HG02759 (cell line): ENCODE measurements at regions not wholly inside any gene's neighbourhood (a gene's known extent, or its start where the extent isn't known, plus 50 kb on each side); places are given as distances from the start of the nearest gene placed in this dataset.

Experiments used
- ATAC-seq: cut with Tn5 transposase; IDR thresholded peaks from one replicate; pipeline ENCODE4 v1.9.1; 2021; ENCODE audit warnings: mild to moderate bottlenecking, moderate library complexity; ENCODE audit not compliant: unreplicated experiment

DNA sequence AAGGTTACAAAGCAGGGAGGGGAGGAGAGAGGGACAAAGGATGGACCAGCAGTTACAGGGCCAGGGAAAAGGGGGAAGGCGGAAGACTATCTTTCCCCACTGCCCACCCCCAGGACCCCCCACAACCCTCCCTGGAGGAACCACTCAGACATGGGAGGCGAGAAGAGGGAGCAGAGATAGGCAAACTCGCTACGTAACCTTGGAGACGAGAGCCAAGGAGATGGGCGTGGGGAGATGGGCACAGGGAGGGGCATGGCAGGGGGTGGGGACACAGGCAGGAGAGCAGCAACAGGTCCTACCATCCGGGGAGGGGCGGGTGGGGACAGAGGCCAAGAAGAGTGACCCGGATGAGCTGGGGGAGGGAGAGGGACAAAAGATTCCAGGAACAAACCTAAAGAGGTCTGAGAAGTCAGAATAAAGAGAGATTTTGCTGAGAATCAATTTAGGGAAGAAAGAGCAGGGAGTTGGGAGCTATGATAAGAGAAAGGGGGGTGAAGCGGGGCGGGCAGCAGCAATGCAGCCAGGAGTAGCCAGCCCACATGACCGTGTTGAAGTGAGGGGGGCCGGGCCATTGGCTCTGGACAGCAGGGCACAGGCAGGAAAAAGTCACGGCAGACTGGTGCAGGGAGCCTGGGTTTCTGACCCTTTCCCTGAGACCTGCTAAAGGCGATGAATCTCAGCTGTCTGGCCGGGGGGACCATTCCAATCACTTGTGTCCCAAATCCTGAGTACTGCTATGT lies 128.4 kb downstream of the BUD13 start:
- ATAC-seq, result no peak

DNA sequence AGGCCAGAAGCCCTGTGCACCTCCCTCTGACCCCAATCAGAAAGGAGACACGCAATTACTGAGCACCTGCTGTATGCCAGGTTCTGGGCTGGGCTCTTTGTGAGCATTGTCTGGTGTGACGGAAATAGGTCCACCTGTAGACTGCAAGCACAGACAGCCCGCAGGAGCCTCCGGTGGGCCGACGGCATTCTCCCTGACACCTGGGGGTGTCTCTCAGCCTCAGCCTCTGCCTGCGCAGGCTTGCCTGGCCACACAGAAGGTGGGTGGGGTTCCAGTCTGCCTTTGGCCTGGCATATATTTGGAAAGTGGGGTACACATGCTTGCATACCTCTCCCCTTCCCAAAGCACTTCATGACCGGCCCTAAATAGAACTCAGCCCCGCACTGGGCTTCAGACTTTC lies 129.3 kb downstream of the BUD13 start:
- ATAC-seq, result no peak

DNA sequence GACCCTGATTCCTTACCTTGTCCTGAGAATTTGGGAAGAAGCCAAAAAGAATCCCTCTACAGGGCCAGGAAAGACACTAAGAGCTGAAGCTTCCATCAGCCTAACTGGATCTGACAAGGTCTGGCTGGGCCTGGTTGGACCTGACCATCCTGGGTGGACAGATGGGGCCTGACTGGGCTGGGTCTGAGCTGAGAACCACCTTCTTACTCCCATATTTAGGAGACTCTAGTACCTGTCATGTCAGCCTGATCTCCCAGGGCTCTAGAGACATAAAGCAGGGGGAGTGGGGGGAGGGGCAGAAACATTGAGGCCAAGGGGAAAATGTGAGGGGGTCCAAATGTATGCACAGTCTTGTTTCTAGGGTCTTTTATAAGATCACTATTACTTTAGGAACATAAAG lies 129.9 kb downstream of the BUD13 start:
- no peak for ATAC-seq

DNA sequence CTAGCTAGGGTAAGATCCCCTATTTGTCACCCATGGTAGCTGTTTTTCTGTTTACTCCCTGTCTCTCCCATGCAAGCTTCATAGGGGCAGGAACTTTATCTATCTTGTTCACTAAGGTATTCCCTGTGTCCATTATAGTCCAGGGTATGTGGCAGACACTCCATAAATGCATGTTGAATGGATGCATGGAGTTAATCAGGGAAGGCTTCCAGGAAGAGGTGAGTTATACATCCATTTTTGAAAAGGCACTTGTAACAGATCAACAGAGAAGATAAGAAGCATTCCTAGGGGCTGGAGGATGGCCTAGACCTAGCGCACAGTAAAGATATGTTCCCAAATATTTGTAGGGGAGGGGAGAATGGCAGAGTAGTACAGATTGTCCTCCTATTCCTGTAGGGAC lies 130.3 kb downstream of the BUD13 start:
- ATAC-seq, result no peak

DNA sequence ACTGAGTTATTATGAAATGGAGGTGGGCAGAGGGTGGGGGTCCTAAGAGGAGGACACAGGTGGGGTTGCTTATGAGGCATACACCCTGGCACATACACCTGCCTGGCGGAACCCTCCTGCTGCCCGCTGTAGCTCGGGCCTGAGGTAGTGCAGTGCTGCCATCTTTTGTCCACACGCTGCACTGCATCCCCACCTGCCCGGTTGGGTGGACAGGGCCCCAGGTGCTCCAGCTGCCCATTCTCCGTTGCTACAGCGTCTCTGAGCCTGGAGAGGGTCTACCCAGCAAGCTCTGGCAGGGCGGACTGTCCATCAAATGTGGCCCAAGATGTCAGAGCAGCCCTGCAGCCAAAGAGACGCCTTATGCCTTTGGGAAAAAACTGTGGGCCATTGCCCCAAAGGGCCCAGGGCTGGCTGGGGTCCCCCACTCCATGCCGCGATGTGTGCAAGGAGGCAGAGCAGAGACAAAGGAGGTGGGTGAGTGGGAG lies 131.2 kb downstream of the BUD13 start:
- ATAC-seq, result no peak

DNA sequence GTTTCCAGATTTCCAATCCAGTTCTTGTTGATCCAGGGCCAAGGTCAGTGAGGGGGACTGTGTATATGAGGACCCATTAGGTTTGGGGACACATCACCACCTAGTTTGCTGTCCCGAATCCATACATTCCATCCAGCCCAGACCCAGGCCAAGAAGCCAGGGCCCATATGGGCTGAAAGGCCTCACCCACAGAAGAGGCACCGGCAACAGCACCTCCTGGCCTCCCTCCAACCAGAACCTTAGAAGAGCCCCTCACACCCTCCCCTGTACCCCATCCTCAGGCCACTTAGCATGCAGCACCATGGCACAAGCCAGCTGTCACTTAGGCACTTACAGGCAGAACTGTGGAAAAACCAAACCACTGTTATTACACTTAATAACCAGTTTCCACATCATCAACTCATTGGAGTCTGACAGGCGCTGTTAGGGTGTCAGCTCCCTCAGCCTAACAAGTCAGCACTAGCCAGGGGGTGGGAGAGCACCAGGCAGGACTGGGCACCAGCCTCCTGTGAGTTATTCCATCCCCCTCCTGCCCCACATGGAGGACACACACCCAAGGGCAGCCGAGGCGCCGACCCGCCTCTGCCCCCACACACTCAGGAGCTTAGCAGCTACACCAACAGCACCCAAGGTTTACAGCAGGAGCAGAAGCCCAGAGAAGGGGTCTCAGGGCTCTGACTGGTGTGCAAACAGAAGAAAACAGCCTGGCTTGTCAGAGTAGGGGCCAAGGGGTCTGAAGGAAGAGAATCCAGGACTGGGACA lies 132.0 kb downstream of the BUD13 start:
- no peak for ATAC-seq

DNA sequence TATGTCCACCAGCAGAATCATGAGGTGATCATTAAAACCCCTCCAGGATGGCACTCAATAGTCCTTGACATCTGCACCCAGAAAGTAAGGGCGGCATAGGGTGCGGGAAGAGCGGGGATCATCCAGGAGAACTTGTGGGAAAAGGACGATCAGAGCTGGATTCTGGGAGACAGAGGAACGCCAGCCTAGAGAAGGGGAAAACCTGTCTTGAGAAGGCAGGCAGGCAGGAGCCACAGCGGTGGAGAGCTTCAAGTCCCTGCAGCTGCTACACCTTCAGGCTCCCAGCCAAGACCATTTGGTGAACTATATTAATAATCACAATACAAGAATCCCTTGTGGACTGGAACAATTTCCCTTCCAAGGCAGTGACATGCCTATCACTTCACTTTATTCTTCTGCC lies 134.3 kb downstream of the BUD13 start:
- ATAC-seq, result no peak

DNA sequence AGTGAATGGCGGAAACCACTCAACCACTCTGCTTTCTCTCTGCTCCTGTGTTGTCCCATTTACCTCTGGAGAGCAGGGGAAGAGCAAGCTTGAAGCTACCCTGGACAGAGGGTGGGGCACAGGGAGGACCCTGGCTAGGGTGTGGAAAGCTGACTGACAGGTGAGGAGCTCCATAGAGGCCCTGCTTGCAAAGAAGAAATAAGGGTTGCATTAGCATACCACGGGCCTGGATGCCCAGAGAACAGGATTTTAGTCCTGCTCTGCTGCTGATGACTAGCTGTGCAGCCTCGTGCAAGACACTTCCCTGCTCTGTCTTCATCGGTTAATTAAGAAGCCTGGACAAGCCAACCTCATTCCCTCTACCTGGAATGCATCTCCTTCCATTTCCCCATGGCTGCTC lies 135.0 kb downstream of the BUD13 start:
- no peak for ATAC-seq

DNA sequence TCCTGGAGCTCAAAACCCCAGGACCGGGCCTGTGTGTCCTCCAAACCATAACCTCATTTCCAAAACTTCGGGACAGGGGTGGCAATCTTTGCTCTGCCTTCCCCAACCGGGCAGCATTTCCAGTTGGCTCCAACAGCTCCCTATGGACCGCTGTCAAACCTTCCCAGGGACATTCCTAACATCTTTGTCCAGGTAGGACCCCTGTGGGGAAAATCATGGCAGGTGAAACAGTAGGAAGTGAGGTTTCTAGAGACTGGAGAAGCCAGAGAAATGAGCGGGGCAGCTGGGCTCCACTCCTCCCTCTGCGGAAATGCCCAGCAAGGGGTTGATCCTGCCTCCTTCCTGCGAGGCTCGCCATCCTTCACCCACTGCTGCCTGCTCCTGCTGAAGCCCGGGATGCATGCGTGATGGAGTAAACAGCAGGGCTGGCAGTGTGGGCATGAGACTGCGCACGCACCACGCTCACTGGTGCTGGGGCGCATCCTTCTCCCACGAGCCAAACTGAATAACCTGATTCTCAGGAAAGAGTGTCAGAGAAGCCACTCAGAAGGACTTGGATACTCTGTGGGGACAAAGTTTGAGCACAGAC lies 136.4 kb downstream of the BUD13 start:
- no peak for ATAC-seq

DNA sequence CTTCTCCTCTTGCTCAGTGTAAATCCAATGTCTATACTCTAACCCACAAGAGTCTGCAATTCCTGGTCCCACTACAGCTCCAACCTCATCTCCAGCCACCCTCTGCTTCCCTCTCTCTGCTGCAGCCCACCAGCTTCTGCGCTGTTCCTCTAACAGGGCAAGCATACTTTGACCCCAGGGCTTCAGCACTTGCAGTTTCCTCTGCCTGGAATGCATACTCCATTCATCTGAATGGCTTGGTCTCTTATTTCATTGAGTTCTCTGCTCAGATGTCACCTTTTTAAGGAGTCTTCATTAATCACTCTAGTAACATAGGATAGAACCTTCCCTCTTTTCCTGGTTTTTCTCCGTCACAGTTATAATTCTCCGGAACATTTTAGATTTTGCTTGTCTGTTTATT lies 141.6 kb downstream of the BUD13 start:
- ATAC-seq, result no peak

DNA sequence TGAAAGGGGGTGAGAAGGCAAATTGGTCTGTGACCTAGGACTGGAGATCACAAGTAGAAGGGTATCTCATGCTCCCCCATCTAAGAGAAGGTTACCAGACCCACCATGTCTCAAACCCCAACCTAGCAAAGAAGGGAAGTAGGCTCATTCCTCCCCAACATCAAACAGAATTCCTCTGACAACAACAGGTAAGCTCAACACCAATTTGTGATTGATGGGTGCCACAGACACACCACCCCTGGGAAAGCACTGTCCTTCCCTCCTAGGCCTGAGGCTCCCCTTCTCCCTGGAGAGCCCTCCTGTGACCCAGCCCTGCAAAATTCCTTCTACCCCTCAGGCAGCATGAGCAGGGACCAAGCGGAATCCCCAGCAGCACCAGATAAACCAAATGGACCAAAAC lies 154.3 kb downstream of the BUD13 start:
- no peak for ATAC-seq

DNA sequence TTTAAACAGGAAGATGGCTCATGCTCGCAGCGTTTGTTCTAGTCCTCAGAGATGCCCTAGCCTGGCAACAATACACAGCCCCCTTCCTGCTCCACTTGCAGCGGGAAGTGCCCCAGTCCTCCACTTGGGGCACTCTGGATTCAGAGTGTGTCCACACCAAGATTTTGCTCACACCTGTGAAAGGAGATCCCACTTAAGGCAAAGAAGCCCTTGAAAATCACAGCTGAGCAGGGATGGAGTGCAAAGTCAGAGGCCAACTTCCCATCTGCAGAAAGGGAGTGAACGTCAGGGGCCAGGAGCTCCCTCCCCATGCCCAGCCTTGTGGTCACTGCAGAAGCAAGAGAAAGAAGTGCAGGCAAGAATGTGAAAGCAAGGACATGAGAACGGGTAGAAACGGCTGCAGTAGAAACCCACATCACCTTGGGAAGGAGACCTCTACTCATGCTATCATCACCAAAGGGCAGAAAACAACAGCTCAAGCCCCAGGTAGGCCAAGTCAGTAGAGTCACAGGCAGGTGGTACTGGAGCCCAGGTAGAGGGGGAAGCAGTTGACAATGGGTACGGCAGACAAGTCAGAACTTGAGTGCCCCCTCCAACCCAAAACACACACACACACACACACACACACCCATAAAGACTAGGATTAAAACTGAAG lies 157.4 kb downstream of the BUD13 start:
- ATAC-seq, result no peak

DNA sequence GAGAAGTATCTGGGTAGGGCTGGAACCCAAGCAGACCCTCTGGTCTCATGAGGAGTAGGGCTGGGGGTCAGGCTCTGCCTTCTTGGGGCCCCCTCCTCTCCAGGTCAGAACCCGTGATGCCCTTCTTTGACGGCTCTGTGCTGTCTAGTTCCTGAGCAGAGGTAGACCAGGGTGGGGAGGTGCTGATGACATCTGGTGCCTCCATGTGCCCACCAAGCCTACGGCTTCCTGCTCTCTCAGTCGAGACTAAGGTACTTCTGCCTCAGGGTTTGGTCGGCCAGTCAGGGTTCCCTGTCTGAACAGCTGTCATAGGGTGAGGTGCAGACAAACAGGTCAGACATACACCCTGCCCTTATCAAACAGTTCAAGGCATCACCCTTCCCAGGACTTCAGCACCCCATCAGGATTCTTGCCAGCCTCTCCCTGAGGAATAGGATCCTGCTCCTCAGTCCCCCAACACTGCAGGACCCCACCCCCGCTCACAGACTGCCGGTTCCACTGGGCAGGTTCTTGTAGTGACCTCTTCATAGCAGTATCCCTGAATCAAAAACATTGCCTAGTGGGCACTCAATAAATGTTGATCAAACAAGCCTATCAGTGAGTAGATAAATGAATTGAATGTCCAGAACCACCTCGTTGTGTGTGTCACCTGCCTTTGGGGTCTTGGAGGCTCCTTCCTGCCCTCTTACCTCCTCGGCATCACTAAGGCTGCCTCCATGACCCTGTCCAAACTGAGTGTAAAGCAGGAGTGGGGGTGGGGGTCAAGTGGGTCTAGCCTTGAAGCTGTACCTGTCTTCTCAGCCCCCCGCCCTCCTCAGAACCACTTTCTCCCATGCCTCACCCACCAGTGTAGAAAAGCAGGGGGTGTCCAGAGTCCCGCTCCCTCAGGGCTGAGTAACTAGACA lies 158.2 kb downstream of the BUD13 start:
- no peak for ATAC-seq

DNA sequence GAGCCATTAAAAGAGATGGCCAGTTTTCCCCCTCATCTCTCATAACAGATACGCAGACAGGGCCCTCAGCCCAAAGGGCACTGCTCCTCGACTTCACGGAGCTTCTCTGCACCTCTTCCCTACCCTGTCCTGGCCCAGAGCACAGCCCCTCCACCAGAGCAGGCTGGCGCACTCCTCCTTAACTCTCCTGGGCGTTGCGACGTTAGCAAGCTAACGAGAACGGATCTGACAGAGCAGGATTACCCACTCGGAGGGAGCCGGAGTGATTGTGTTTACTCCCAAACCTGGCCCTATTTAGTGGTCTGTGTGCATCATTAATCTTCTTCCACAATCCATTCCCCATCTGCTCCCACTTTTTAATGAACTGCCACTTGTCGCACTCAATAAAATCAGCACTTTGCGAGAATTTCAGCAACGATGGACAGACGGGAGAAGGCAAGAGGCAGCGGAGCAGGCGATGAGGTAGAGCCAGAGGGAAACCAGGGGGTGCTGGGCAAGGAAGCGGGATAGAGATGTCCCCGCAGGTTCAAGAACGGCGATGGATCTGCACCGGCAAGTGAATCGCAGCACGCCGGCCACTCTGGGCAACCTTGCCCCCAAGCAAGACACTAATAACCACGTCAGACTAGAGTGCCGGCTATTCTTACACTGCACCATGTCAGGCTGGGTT lies 159.4 kb downstream of the BUD13 start:
- ATAC-seq, result no peak

DNA sequence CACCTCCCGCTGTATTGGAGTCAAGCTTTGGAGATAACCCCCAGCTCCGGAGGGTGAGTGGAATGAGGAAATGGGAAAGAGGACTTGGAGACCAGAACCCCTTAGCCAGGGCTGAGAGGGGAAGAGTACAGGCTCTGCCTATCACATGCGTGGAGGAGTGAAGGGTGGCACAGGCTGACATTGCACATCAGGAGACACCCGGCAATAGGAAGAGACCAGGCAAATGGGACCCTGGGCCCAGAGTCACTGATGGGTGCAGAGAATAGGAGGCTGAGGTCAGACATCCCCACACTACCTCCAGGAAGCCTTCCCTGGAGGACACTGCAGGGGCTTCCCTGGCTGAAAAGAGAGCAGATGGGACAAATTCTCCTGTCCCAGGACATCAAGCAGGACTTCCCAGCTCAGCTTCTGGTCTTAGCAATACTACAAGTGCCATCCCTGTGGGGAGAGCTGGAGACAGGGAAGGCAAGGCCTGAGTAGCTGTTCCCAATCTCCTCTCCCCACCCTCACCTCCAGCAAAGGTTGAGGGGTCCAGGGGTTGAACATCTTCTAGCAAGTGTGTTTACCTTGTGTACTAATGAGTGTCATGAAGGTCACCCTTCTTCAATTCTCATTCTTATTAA lies 160.7 kb downstream of the BUD13 start:
- no peak for ATAC-seq

DNA sequence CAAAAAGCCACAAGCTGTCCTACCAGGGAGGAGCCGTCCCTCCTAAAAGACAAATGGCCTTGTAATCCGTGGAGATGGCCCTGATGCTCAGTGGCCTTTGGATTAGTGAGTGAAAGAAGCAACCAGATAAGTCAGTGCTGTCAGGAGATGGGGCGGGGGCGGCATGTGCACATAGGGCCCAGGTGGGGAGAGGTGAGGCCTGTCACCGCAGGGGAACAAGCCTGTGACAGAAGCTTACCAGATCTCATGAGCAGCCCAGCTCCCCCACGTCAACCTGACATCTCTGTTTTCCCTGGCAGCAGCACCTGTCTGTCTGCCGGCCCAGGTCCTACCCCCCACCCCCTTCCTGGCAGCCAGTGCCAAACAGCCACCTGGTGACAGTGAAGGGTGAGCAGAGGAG lies 162.6 kb downstream of the BUD13 start:
- ATAC-seq, result no peak

DNA sequence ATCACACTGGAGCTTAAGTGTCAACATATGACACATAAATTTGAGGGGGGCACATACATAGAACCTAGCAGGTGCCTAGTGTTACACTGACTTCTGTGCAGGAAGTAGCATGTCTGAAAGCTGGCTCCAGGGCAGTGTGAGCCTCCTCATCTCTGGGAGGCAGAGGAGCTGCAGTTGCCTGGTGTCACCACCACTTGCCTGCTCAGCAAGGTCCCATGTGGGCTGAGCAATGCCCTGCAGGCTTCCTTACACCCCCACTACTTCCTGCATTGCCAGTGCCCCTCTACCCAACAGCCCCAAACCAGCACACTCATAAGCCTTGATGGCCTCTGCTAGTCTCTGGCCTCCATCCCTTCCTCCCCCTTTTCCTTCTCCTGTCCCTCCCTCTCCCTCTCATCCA lies 165.8 kb downstream of the BUD13 start:
- ATAC-seq, result no peak

DNA sequence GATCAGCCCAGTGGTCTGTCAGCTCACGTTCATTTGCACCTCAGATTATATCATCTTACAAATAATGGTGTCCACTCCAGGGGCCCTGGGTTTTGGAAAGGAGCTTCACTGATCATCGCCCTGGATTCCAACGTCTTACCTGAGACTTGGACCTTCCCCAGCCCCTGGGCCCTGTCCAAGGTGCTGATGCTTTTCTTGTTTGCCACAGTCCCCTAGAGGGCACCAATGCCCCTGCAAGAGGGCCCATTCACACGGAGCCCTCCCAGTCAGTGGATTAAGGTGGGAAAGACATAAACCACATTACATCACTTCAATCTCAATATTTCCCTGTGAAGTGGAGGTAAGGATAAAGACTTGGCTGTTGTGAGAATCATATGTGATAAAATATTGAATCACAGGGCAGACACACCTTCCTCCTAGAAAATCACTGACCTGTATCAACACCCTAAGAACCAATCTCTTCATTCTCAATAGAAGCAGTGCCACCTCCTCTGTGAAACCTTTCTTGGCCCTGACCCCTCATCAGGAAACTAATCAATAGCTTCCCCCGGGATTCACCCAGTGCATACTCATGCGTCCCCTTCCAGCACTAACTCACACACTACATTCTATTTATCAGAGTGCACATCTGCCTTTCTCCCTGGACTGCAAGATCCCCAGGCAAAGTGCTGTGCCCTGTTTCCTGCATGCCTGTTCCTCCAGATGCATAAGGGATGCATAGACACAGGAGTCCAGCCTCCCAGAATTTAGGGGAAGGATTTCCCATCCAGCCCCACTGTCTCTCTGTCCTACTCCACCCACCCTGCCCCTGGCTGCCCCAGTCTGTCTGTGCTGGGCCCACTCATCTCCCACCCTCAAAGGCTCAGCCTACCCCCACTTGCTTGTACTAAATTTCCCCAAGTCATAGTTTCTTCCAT lies 167.0 kb downstream of the BUD13 start:
- no peak for ATAC-seq
